Stimulated activated naive CD8-positive, alpha-beta T cell treated with anti-CD3 and anti-CD28 coated beads, Interleukin-15, Interleukin-2, amounts not matched to agents 100 ng/mL and 50 ng/mL, for 24 hours (primary cell): ENCODE measurements at regions not wholly inside any gene's neighbourhood (a gene's known extent, or its start where the extent isn't known, plus 50 kb on each side); places are given as distances from the start of the nearest gene placed in this dataset.
"Not testable (repeated sequence)": the region's sequence is repeated elsewhere in the genome, so short reads cannot be mapped to it uniquely, and the experiment has no call there.

ENCODE experiments used
- H3K27ac Mint-ChIP-seq: one replicate; pipeline ENCODE4 v1.8.0; 2021; ENCODE audit warnings: mild to moderate bottlenecking, mixed read lengths
- H3K27me3 Mint-ChIP-seq: one replicate; pipeline ENCODE4 v1.8.0; 2021; ENCODE audit warnings: mixed read lengths
- H3K36me3 Mint-ChIP-seq: one replicate; pipeline ENCODE4 v1.8.0; 2021; ENCODE audit warnings: low read depth, mixed read lengths
- H3K4me1 Mint-ChIP-seq: one replicate; pipeline ENCODE4 v1.8.0; 2021; ENCODE audit warnings: low read depth, mixed read lengths
- H3K4me3 Mint-ChIP-seq: one replicate; pipeline ENCODE4 v1.8.0; 2021; ENCODE audit warnings: mild to moderate bottlenecking, mixed read lengths
- H3K9me3 Mint-ChIP-seq: one replicate; pipeline ENCODE4 v1.8.0; 2021; ENCODE audit warnings: mixed read lengths

DNA sequence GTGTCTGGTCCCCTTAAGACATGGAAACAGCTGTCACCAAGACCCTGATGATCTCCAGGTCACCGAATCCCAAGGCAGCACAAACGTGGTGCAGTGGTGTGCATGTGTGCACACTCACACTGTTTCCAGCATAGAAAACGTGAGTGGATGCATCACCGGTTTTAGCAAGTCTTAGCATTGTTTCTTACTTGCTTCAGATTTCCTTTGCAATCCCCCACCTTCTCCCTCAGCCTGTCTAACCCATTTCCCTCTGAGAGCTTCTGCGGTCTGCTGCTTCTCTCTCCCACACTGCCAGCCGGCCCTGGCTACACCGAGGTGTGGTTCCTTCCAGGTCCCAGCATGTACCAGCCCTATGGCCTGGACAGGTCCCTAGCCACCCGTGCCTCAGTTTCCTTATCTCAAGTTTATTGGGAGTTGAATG, 343.4 kb upstream of the HS6ST1 start:
- no peak overlapping the region for H3K4me3 Mint-ChIP-seq
- H3K4me1 Mint-ChIP-seq, result no peaks in the 10 kb centered on the region
- no peaks in the 10 kb centered on the region for H3K9me3 Mint-ChIP-seq
- no peak overlapping the region for H3K27ac Mint-ChIP-seq
- peaks cover 31% of the 10 kb centered on the region for H3K27me3 Mint-ChIP-seq
- peaks cover 4% of the 10 kb centered on the region for H3K36me3 Mint-ChIP-seq

DNA sequence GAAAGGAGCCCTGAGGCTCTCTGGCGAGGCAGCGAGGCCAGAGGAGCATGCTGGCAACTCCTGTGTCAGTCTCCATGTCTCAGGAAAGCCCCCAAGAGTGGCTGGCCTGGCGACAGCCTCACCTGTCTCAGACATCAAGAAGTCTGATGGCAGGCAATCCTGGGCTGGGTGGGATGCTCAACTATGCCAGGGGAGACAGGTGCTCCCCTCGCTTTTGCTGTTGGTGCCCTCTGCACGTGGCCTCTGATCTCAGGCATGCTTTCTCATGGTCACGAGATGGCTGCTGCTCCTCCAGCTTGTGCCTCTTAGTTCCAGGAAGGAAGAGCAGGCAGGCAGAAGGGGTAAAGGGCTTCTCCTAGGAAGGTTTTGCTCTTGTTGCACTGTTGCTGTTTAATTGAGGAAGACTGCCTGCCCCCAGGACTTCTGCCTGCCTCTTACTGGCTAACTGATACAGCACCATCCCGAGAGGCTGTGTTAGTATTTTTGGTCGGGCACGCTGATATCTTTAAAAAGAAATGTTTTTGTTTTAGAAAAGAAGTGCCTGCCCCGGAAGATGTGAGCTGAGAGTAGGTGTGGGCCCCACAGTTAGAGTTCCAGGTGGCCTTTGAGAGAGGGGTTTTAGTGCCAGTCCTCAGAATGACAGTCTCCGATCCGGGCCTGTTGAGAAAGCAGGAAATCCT, 344.8 kb upstream of the HS6ST1 start:
- H3K27me3 Mint-ChIP-seq, result peaks cover 30% of the 10 kb centered on the region
- no peak overlapping the region for H3K4me3 Mint-ChIP-seq
- H3K27ac Mint-ChIP-seq, result no peak overlapping the region
- H3K9me3 Mint-ChIP-seq, result no peaks in the 10 kb centered on the region
- no peaks in the 10 kb centered on the region for H3K36me3 Mint-ChIP-seq
- H3K4me1 Mint-ChIP-seq, result no peaks in the 10 kb centered on the region

DNA sequence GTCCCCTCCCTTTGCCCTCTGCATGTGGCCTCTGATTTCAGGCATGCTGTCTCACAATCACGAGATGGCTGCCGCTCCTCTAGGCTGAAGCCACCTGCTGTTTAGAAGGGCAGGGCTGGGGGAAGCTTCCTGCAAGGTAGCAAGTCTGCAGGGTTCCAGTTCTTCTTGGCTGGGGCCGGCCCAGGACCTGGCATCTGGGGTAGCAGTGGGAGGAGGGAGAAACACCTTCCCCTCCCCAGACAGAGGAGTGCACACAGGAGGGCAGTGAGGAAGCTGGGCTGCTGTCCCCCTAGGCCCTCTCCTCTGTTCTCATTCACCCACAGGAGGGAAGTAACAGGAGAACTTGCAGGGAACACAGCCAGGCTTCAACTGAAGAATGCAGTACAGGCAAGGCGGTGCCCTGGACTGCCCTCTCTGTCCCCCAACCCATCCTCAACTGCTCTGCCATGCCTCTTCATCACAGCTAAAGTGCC, 345.9 kb upstream of the HS6ST1 start:
- Mint-ChIP-seq H3K27ac (no peak overlapping the region), H3K9me3 (no peaks in the 10 kb centered on the region), H3K36me3 (no peaks in the 10 kb centered on the region), H3K4me3 (no peak overlapping the region), H3K27me3 (peaks cover 24% of the 10 kb centered on the region), H3K4me1 (no peaks in the 10 kb centered on the region)

DNA sequence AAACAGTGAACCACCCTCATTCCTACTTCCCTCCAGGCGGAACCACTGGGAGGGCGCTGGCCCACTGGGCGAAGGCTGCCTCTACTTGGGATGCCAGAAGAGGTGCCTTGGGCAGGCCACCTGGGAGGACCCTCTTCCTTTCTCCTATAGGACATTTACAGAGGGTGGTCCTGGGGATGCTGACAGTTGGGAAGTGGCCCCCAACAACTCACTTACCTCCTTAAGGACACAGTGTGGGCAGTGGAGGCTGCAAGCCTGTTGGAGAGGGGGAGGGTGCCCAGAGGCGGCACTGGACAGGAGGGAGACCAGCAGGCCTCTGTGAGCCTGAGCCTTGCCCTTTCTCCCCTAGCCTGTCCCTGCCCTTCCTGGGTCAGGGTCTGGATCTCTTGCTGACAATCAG, 346.4 kb upstream of the HS6ST1 start:
- Mint-ChIP-seq H3K9me3 (no peaks in the 10 kb centered on the region), H3K27me3 (peaks cover 19% of the 10 kb centered on the region), H3K4me3 (no peak overlapping the region), H3K4me1 (no peaks in the 10 kb centered on the region), H3K36me3 (no peaks in the 10 kb centered on the region), H3K27ac (no peak overlapping the region)

DNA sequence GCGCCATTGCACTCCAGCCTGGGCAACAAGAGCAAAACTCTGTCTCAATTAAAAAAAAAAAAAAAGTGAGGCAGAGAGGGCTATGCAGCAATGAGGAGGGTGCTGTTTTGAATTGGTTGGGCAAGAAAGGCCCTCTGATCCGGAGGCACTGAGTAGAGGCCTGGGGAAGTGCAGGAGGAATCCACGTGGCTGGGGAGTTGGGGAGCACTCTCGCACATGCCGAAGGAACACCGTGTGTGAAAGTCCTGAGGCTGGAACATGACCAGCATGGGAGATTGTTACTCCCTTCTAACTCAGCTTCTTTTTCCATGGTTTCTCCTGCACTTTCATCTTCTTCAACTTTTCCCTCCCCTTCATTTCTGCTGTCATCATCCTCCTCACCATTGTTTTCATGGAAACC, 347.9 kb upstream of the HS6ST1 start:
- H3K9me3 Mint-ChIP-seq, result no peaks in the 10 kb centered on the region
- no peaks in the 10 kb centered on the region for H3K4me1 Mint-ChIP-seq
- H3K27me3 Mint-ChIP-seq, result peaks cover 11% of the 10 kb centered on the region
- no peak overlapping the region for H3K4me3 Mint-ChIP-seq
- no peaks in the 10 kb centered on the region for H3K36me3 Mint-ChIP-seq
- H3K27ac Mint-ChIP-seq, result no peak overlapping the region

DNA sequence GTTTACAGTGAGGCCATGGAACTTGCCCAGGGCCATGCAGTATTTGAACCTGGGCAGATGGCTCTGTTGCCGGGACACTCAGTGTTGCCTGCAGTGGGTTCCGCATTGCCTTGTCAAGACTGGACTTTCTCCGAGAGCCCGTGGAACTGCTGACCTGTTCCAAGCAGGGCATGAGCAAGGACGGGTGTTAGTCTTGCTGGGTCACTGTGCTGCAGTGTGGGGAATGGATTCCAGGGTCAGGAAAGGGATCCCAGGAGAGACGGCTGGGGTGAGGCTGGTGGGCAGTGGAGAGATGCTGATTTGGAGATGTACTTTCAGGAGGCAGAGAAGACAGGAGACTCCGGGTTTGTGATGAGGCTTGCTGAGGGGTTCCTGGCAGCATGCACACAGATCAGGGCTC, 348.7 kb upstream of the HS6ST1 start:
- H3K27ac Mint-ChIP-seq, result no peak overlapping the region
- no peaks in the 10 kb centered on the region for H3K4me1 Mint-ChIP-seq
- no peak overlapping the region for H3K4me3 Mint-ChIP-seq
- H3K9me3 Mint-ChIP-seq, result no peaks in the 10 kb centered on the region
- H3K36me3 Mint-ChIP-seq, result no peaks in the 10 kb centered on the region
- peaks cover 11% of the 10 kb centered on the region for H3K27me3 Mint-ChIP-seq

DNA sequence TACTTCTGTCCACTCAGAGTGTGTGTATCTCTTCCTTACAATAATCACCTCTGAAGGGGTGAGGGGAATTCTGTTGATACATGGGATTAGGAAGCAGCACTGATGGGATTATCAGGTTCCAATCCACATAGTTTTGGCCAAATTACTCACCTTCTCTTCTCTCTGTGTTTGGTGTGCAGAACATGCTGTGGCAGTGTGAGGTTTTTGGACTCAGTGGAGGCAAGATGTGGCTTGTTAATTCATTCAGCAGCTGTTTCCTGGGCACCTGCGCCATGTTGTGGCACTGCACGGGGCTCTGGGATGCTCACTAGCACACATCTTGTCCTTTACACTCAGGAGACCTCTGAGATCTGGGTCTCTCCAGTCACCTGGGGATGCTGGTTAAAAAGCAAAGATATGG, 350.3 kb upstream of the HS6ST1 start:
- no peaks in the 10 kb centered on the region for H3K4me1 Mint-ChIP-seq
- peaks cover 11% of the 10 kb centered on the region for H3K27me3 Mint-ChIP-seq
- H3K9me3 Mint-ChIP-seq, result no peaks in the 10 kb centered on the region
- no peaks in the 10 kb centered on the region for H3K36me3 Mint-ChIP-seq
- H3K27ac Mint-ChIP-seq, result no peak overlapping the region
- no peak overlapping the region for H3K4me3 Mint-ChIP-seq

DNA sequence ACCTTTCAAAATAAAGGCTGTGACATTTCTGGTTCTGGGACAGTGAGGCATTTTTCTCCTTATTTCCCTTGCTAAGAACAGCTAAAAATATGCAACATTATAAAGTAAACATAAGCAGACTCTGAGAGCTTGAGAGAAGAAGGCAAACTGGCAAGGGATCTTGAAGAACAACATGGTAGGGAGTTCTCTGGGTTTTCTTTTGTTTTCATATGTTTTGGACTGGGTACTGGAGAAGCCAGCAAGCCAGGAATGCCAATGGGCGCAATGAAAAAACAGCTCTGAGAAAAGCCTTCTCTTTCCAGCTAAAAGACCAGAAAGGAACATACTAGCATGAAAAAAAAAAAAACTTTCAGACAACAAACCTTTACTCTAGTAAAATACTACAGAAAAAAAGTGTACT, 351.4 kb upstream of the HS6ST1 start:
- Mint-ChIP-seq H3K36me3 (no peaks in the 10 kb centered on the region), H3K9me3 (no peaks in the 10 kb centered on the region), H3K4me3 (no peak overlapping the region), H3K4me1 (no peaks in the 10 kb centered on the region), H3K27me3 (peaks cover 11% of the 10 kb centered on the region), H3K27ac (no peak overlapping the region)

DNA sequence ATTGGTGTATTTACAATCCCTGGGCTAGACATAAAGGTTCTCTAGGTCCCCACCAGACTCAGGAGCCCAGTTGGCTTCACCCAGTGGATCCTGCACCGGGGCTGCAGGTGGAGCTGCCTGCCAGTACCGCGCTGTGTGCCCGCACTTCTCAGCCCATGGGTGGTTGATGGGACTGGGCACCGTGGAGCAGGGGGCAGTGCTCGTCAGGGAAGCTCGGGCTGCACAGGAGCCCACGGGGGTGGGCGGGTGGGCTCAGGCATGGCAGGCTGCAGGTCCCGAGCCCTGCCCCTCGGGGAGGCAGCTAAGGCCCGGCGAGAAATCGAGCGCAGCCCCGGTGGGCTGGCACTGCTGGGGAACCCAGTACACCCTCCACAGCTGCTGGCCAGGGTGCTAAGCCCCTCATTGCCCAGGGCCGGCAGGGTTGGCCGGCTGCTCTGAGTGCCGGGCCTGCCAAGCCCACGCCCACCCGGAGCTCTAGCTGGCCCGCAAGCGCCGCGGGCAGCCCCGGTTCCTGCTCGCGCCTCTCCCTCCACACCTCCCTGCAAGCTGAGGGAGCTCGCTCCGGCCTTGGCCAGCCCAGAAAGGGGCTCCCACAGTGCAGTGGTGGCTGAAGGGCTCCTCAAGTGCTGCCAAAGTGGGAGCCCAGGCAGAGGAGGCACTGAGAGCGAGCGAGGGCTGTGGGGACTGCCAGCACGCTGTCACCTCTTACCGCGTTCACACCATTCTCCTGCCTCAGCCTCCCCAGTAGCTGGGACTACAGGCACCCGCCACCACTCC, 353.5 kb upstream of the HS6ST1 start:
- not testable (repeated sequence) for H3K36me3 Mint-ChIP-seq, H3K4me3 Mint-ChIP-seq

DNA sequence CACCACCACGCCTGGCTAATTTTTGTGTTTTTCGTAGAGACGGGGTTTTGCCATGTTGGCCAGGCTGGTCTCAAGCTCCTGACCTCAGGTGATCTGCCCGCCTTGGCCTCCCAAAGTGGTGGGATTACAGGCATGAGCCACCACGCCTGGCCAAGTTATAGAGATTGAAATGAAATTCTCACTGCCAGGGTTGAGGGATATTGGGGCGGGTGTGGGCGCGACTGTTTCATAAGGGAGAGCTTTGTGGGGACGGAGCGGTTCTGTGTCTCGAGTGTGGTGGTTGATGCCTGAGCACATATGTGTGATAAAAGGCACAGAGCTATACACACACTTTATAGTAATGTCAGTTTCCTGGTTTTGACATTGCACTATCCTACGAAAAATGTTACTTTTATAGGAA, 361.0 kb upstream of the HS6ST1 start:
- H3K4me3 Mint-ChIP-seq, H3K36me3 Mint-ChIP-seq, H3K27ac Mint-ChIP-seq, H3K27me3 Mint-ChIP-seq, H3K9me3 Mint-ChIP-seq, H3K4me1 Mint-ChIP-seq: not testable (repeated sequence)

More for the DNA sequence above, 353.5 kb upstream of the HS6ST1 start:
- H3K9me3 Mint-ChIP-seq, H3K27ac Mint-ChIP-seq, H3K27me3 Mint-ChIP-seq, H3K4me1 Mint-ChIP-seq: not testable (repeated sequence)

DNA sequence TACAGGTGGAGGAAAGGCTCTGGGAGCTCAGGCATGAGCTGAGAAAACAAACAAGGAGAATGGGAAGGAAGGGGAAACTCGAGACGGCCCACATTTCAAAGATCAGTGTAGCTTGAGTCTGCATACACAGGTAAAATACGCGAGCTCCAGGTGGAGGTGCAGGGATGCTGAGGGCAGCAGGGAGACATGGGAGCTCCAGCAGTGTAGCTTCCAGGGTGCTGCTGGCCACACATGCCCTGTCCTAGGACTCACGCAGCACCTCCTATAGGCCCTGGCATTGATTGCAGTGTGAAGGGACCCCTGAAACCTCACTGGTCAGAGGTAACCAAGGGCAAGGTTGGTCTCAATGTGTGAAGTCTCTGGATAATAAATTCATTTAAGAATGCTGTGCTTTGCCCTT, 362.8 kb upstream of the HS6ST1 start:
- H3K36me3 Mint-ChIP-seq, result no peaks in the 10 kb centered on the region
- H3K27me3 Mint-ChIP-seq, result no peaks in the 10 kb centered on the region
- H3K4me3 Mint-ChIP-seq, result no peak overlapping the region
- no peaks in the 10 kb centered on the region for H3K9me3 Mint-ChIP-seq
- H3K4me1 Mint-ChIP-seq, result peaks cover 8% of the 10 kb centered on the region
- H3K27ac Mint-ChIP-seq, result no peak overlapping the region

DNA sequence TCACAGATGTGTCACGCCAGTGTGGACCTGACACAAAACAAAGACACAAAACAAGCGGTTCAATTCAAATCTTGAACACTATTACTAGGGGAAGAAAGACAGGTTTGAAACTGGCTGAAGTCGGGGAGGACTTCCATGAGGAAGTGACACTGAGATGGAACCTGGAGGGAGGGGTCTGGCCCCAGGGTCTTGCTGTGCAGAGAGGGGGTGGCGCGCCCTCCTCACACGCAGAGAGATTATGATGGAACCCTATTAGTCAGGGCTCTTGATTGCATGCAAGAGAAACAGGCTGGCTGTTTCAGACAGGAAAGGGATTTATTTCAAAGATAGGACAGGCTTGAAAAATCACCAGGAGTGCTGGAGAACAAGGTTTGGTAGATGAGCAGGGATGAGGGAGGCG, 363.6 kb upstream of the HS6ST1 start:
- Mint-ChIP-seq H3K27ac (no peak overlapping the region), H3K36me3 (no peaks in the 10 kb centered on the region), H3K9me3 (no peaks in the 10 kb centered on the region), H3K27me3 (no peaks in the 10 kb centered on the region), H3K4me1 (peaks cover 10% of the 10 kb centered on the region), H3K4me3 (no peak overlapping the region)

DNA sequence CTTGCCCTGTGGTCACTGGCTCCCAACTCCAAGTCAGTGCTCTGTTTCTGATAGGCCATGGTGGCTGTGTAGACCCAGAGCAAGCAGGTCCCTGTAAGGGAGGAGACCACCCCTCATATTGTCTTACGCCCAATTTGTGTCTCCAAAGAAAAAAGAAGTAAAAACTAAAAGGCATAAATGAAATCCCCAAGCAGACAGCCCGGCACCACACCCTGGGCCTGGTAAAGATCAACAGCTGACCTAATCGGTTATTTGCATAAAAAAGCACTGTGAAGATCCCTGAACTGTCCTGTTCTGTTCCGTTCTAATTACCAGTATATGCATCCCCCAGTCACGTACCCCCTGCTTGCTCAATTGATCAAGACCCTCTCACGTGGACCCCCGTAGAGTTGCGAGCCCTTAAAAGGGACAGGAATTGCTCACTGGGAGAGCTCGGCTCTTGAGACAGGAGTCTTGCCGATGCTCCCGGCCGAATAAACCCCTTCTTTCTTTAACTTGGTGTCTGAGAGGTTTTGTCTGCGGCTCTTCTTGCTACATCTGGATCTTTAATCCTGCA, 364.1 kb upstream of the HS6ST1 start:
- no peak overlapping the region for H3K4me3 Mint-ChIP-seq
- H3K9me3 Mint-ChIP-seq, result no peaks in the 10 kb centered on the region
- H3K36me3 Mint-ChIP-seq, result no peaks in the 10 kb centered on the region
- H3K4me1 Mint-ChIP-seq, result peaks cover 14% of the 10 kb centered on the region
- H3K27me3 Mint-ChIP-seq, result no peaks in the 10 kb centered on the region
- H3K27ac Mint-ChIP-seq, result no peak overlapping the region

DNA sequence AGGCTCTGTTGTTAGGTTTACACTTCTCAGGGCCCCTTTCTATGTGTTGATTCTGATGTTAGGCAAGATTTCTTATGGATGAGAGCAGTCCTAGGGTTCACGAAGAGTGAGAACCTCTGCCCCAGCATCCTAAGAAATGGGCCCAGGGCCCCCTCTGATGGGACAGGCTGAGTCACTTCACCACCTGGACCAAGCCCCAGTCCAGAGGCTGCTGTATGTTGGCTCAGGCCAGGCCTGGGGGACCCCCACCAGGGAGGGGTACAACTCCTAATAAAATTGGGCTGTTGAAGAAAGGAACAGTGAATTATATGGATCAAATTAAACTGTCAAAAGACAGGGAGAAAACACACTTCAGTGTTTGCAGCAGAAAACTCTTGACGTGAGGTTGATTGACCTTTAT, 365.9 kb upstream of the HS6ST1 start:
- Mint-ChIP-seq H3K4me1 (peaks cover 14% of the 10 kb centered on the region), H3K9me3 (no peaks in the 10 kb centered on the region), H3K27me3 (no peaks in the 10 kb centered on the region)

DNA sequence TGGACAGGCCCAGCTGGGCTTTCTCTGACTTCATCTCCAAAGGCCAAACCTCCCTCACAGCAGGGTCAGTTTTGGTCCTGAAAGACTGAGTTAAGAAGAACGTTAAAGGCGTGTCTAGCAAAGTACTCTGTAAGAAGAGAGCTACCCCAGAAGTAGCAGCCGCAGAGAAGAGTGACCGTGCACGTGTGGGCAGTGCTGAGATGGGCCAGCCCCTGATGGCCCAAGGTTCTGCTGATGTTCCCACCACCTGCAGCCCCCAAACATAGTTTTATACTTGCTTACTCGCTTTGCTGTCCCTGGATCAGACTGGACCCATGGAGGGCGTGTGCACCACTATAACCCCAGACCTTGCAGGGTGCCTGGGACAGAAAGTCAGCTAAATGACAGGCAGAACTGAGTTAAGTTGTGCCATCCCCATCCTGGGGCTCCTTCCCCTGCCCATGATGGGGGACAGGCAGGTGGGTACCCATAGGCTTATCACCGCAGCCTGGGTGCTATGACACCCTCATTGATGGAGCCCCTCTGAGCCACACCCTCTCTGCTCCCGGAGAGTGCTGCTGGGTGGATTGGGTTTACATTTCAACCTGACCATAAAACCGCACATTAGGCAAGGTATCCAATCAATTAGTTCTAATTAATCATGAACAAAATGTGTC, 367.3 kb upstream of the HS6ST1 start:
- H3K4me1 Mint-ChIP-seq, result peaks cover 14% of the 10 kb centered on the region
- H3K4me3 Mint-ChIP-seq, result no peak overlapping the region
- H3K36me3 Mint-ChIP-seq, result no peaks in the 10 kb centered on the region
- H3K27ac Mint-ChIP-seq, result no peak overlapping the region
- no peaks in the 10 kb centered on the region for H3K9me3 Mint-ChIP-seq
- no peaks in the 10 kb centered on the region for H3K27me3 Mint-ChIP-seq

More for the DNA sequence above, 365.9 kb upstream of the HS6ST1 start:
- Mint-ChIP-seq H3K27ac (no peak overlapping the region), H3K36me3 (no peaks in the 10 kb centered on the region), H3K4me3 (no peak overlapping the region)
